GM18511 (cell line): ENCODE measurements at regions not wholly inside any gene's neighbourhood (a gene's known extent, or its start where the extent isn't known, plus 50 kb on each side); places are given as distances from the start of the nearest gene placed in this dataset.

ENCODE experiments used
- ATAC-seq: cut with Tn5 transposase; IDR thresholded peaks from one replicate; pipeline ENCODE4 v1.9.1; 2021; ENCODE audit warnings: mild to moderate bottlenecking, moderate library complexity; ENCODE audit not compliant: unreplicated experiment

DNA sequence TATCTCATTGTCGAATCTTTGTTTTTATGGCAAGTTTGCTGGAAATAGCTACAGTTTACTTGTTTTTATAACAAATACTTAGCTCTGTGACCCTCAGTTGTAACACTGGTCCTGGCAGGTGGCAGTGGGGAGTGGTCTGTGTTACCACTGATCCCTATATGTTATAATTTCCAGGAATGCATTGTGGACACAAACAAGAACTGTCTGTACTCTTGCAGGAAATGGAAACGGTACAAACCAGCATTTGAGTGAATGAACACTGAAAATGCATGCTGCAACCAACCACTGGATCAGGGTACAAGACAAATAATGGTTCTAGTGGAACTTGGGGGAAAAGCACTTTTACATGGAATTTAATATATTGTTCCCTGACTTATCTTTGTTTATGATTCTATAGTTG is 66.5 kb upstream of the PJA2 start:
- ATAC-seq: no peak

DNA sequence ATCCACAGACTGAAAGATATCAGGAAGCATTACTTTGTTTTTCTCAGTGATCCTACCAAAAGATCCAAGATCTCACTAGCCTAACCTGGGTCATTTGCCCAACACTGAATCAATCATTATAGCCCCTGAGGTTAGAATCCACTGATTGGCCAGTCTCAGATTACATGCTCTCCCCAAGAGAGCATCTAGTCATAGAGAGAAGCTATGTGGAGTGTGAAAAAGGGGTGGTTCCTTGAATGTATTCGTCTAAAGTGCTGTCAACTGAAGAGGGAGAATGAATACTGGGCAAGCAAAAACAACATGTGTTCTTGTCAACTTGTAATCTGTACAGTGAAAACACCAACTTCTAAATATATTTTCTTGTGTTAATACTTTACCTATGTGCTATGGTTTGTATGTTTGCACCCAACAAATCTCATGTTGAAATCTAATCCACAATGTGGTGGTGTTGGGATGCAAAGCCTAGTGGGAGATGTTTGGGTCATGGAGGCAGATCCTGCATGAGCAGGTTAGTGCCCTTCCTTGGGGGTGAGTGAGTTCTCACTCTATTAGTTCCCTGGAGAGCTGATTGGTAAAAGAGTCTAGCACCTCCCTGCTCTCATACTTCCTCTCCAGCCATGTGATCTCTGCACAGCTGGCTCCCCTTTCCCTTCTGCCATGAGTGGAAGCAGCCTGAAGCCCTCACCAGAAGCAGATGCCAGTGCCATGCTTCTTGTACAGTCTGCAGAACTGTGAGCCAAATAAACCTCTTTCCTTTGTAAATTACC is 60.3 kb upstream of the PJA2 start:
- no peak for ATAC-seq

DNA sequence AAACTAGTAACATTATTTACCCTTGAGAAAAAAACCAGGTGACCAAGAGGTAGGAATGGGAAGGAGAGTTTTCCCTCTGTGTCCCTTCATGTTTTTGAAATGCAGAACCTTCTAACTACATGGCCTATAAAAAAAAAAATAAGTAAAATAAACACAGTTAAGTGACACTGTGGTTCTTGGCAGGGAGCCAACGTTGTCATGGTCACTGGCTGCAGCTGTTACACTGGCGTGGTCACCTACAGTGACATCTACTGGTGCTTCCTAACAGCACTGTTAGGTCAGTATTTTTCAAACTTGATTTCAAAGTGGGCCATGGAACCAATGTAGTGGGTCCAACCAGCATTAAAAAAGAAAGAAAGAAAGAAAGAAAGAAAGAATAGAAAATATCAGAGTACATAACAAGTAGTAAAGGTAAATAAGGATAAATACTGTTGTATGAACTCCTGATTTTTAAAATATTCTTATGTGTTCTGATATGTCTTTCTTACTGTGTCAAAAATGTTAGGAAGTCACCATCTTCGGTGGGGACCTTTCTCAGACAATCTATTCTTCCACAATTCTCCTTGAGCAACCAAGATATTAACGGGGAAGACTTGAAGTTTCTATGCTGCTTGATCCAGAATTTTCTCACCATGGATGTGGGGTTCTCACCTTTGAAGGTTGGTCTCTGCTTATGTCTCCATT is 59.1 kb upstream of the PJA2 start:
- ATAC-seq: peak; percentile 98

DNA sequence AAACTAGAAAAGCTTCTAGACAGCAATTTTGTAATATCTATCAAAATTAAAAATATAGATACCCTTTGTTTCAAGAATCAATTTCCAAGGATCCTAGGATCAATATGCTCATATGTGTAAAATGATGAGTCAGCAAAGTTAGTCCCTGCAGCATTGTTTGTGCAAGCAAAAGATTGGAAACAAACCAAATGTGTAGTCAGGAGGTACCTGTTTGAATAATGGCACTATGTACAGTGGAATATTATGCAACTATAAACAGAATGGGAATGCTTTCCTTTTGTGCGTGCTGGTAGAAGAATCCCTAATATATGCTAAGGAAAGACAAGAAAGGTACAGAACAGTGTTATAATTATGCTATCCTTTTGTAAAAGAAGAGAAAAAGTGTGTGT is 58.5 kb upstream of the PJA2 start:
- no peak for ATAC-seq

DNA sequence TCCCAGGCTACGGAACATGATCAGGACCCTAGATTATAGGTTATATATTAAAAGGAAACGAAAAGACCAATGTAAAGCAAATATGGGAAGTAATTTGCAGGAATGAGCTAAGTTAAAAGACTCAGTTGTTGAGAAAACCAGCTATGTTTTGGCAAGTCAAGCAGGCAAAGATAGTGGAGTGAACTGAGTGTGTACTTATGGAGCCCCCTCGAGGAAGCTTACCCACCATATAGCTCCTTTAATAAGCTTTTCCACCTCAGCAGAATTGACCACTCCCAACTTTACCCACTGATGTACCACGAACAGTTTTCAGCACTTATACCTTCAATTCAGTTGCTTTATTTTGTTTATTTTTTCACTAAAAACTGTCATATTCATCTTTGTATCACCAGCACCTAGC is 57.3 kb upstream of the PJA2 start:
- no peak for ATAC-seq
